Keratinocyte (primary cell): ENCODE measurements at regions not wholly inside any gene's neighbourhood (a gene's known extent, or its start where the extent isn't known, plus 50 kb on each side); places are given as distances from the start of the nearest gene placed in this dataset.

Source experiments
- DNase-seq: peaks from one replicate; pipeline ENCODE4 v3.0.0-alpha.2; 2011; ENCODE audit warnings: low read depth, missing footprints, low spot score
- FAIRE-seq: peaks from 2 replicates; lab custom pipeline; 2011; peaks lifted over from hg19 to GRCh38; lab: Jason Lieb, UNC
- H2AFZ ChIP-seq: 2 replicates; pipeline ENCODE4 v1.6.0; 2012; ENCODE audit warnings: low read length, control low read depth, inconsistent platforms; ENCODE audit not compliant: control insufficient read depth
- H3K27ac ChIP-seq: 2 replicates; pipeline ENCODE4 v1.5.1; 2011; ENCODE audit warnings: low read length; ENCODE audit not compliant: control insufficient read depth, insufficient read depth
- H3K27me3 ChIP-seq: 3 replicates; pipeline ENCODE4 v1.6.0; 2011; ENCODE audit warnings: low read length; ENCODE audit not compliant: control insufficient read depth, insufficient read depth; ENCODE audit errors: extremely low read depth
- H3K36me3 ChIP-seq, 2 experiments: 2 replicates in 1 of 2; 3 replicates in 1 of 2; pipeline ENCODE4 v1.5.1; 2011; ENCODE audit warnings: low read length in 2 of 2, mild to moderate bottlenecking in 1 of 2; ENCODE audit not compliant: control insufficient read depth in 2 of 2, insufficient read depth in 2 of 2; ENCODE audit errors: extremely low read depth in 1 of 2
- H3K4me1 ChIP-seq: 3 replicates; pipeline ENCODE4 v1.5.1; 2011; ENCODE audit warnings: low read length; ENCODE audit not compliant: control insufficient read depth, insufficient read depth; ENCODE audit errors: extremely low read depth
- H3K4me2 ChIP-seq: 3 replicates; pipeline ENCODE4 v1.6.0; 2011; ENCODE audit warnings: low read depth, low read length; ENCODE audit not compliant: control insufficient read depth, insufficient read depth; ENCODE audit errors: extremely low read depth
- H3K4me3 ChIP-seq, 3 experiments: fragments of 200-600 bp in 1 of 3; sonication (generic) in 1 of 3; 2 replicates in 2 of 3; 3 replicates in 1 of 3; pipeline ENCODE4 v1.5.1; 2011 to 2016; ENCODE audit warnings: low read length in 3 of 3, mild to moderate bottlenecking in 3 of 3, control low read depth in 2 of 3, inconsistent platforms in 1 of 3, low read depth in 1 of 3, mixed read lengths in 1 of 3, mixed run types in 1 of 3, moderate library complexity in 1 of 3; ENCODE audit not compliant: control insufficient read depth in 2 of 3, insufficient read depth in 2 of 3; ENCODE audit errors: extremely low read depth in 1 of 3
- H3K79me2 ChIP-seq: 2 replicates; pipeline ENCODE4 v1.6.0; 2012; ENCODE audit warnings: low read length; ENCODE audit not compliant: control insufficient read depth, insufficient read depth
- H3K9ac ChIP-seq: 3 replicates; pipeline ENCODE4 v1.6.0; 2011; ENCODE audit warnings: low read length; ENCODE audit not compliant: control insufficient read depth, insufficient read depth; ENCODE audit errors: extremely low read depth
- H3K9me1 ChIP-seq: 3 replicates; pipeline ENCODE4 v1.6.0; 2011; ENCODE audit warnings: low read length; ENCODE audit not compliant: control insufficient read depth, insufficient read depth; ENCODE audit errors: extremely low read depth
- H3K9me3 ChIP-seq: 2 replicates; pipeline ENCODE4 v1.5.1; 2012; ENCODE audit warnings: low read depth, low read length; ENCODE audit not compliant: control insufficient read depth
- H4K20me1 ChIP-seq: 3 replicates; pipeline ENCODE4 v1.6.0; 2011; ENCODE audit warnings: low read length; ENCODE audit not compliant: control insufficient read depth, insufficient read depth; ENCODE audit errors: extremely low read depth
- CTCF ChIP-seq, 3 experiments: IDR thresholded peaks in 1 of 3; conservative IDR thresholded peaks in 1 of 3; optimal IDR thresholded peaks in 1 of 3; 2 replicates in 2 of 3; 3 replicates in 1 of 3; pipeline versions ENCODE3 to v1.5.1; 2011; ENCODE audit warnings: low read length in 3 of 3, mild to moderate bottlenecking in 3 of 3, moderate library complexity in 2 of 3, control low read depth in 1 of 3, inconsistent platforms in 1 of 3; ENCODE audit not compliant: insufficient read depth in 2 of 3; ENCODE audit errors: extremely low read depth in 1 of 3
- EZH2 ChIP-seq: IDR thresholded peaks from one replicate; pipeline ENCODE4 v1.6.1; 2012; ENCODE audit warnings: inconsistent platforms, mild to moderate bottlenecking, low read length, moderate library complexity
- dilution Hi-C: fragments of 300-500 bp; cut with MboI; formaldehyde crosslinking; loops from one replicate; pipeline ENCODE4 v1.7.0; 2020; ENCODE audit warnings: low sequenced_read_pairs; ENCODE audit not compliant: extremely low pct_ligation_motif_present

GRCh38 chr18:11501352-11501751 is 108.0 kb upstream of the SLC35G4 start:
- Histone ChIP-seq H3K79me2 (no peaks in the 10 kb centered on the region), H4K20me1 (no peaks in the 10 kb centered on the region), H3K36me3 (no peaks in the 10 kb centered on the region), H3K4me3 (no peak overlapping the region), H2AFZ (no peak overlapping the region), H3K27me3 (peaks cover 4% of the 10 kb centered on the region), H3K9ac (no peak overlapping the region), H3K9me3 (no peaks in the 10 kb centered on the region), H3K4me1 (peaks cover 17% of the 10 kb centered on the region), H3K27ac (no peak overlapping the region), H3K4me2 (no peak overlapping the region), H3K9me1 (no peaks in the 10 kb centered on the region)
- no peak for DNase-seq
- FAIRE-seq = no peak
- dilution Hi-C loops = no loop called here
- TF ChIP-seq EZH2 (no peak), CTCF (optimal IDR thresholded peaks at IDR 0.05 in 1 of 3, IDR thresholded peaks at IDR 0.05 in 1 of 3, conservative IDR thresholded peaks at IDR 0.05 in 1 of 3; ENCODE audit: extremely low read depth in 1 of 3, insufficient read depth in 2 of 3, low read length in 3 of 3) (no peak)

- Histone ChIP-seq H3K36me3 (no peaks in the 10 kb centered on the region), H4K20me1 (no peaks in the 10 kb centered on the region), H3K9me1 (no peaks in the 10 kb centered on the region), H3K4me3 (no peak overlapping the region), H3K27ac (no peak overlapping the region), H3K9ac (no peak overlapping the region), H3K27me3 (peaks cover 4% of the 10 kb centered on the region), H2AFZ (no peak overlapping the region), H3K4me2 (peak overlapping the region; percentile 30), H3K4me1 (peaks cover 17% of the 10 kb centered on the region), H3K9me3 (no peaks in the 10 kb centered on the region), H3K79me2 (no peaks in the 10 kb centered on the region)
- FAIRE-seq = peak; percentile 76
- no peak for TF ChIP-seq CTCF (optimal IDR thresholded peaks at IDR 0.05 in 1 of 3, IDR thresholded peaks at IDR 0.05 in 1 of 3, conservative IDR thresholded peaks at IDR 0.05 in 1 of 3; ENCODE audit: extremely low read depth in 1 of 3, insufficient read depth in 2 of 3, low read length in 3 of 3)
- no peak for TF ChIP-seq EZH2
- DNase-seq = peak; percentile 97
- dilution Hi-C loops = no loop called here
These were observed 109.0 kb upstream of the SLC35G4 start for GRCh38 chr18:11500153-11501122.
